Prostate gland (tissue), 2 donors: ENCODE measurements at regions not wholly inside any gene's neighbourhood (a gene's known extent, or its start where the extent isn't known, plus 50 kb on each side); places are given as distances from the start of the nearest gene placed in this dataset.

Source experiments
- DNase-seq: peaks from one replicate; pipeline ENCODE4 v3.0.0-alpha.2; 2019; ENCODE audit warnings: low spot score
- H3K27ac ChIP-seq, 2 donors: fragments of 200-600 bp; sonication (generic); 2 replicates each; pipeline ENCODE4 v1.5.1; 2017 to 2019
- H3K27me3 ChIP-seq: fragments of 200-600 bp; sonication (generic); replicated peaks from 2 replicates; pipeline ENCODE4 v1.5.1; 2019; ENCODE audit not compliant: insufficient read depth
- H3K36me3 ChIP-seq, 2 donors: fragments of 200-600 bp; sonication (generic); 1 replicate in 1 of 2; 2 replicates in 1 of 2; pipeline versions ENCODE4 v1.5.1 to v1.8.1; 2017 to 2019
- H3K4me1 ChIP-seq: fragments of 200-600 bp; sonication (generic); replicated peaks from 2 replicates; pipeline ENCODE4 v1.5.1; 2019
- H3K4me3 ChIP-seq, 2 donors: fragments of 200-600 bp; sonication (generic); 2 replicates each; pipeline ENCODE4 v1.5.1; 2017 to 2019
- H3K9me3 ChIP-seq: fragments of 200-600 bp; sonication (generic); 2 replicates; pipeline ENCODE4 v1.5.1; 2017
- POLR2A ChIP-seq: fragments of 450-650 bp; IDR thresholded peaks from one replicate; pipeline ENCODE4 v1.6.1; 2016; ENCODE audit warnings: antibody characterized with exemption, mild to moderate bottlenecking
- POLR2AphosphoS5 ChIP-seq: sonication (generic); formaldehyde crosslinking; IDR thresholded peaks from one replicate; pipeline ENCODE4 v1.6.1; 2017; ENCODE audit warnings: antibody characterized with exemption
- WGBS: methylation state at CpG from one replicate; pipeline ENCODE4 v1.1.5; 2018; 5-methylcytosine and 5-hydroxymethylcytosine counted together
- intact Hi-C: fragments of 100-400 bp; cut with DNase I; formaldehyde crosslinking; loops from one replicate; pipeline ENCODE4 v1.14.2; 2022
- microRNA counts, 2 donors: library from miRNA; unstranded; fragments of <30 nt; microRNA quantifications; one replicate each; lab custom pipeline; 2016 to 2017
- microRNA-seq: library from miRNA; unstranded; fragments of <30 nt; microRNA quantifications from one replicate; pipeline ENCODE4, GENCODE V29; 2016
- small RNA-seq, 2 donors: library from RNA; depleted of rRNA; stranded (forward); fragments of <200 nt; gene quantifications; one replicate each; pipeline ENCODE3, GENCODE V24; 2016
- TF ChIP-seq, protein P1 (sequence below), 4 experiments: fragments of 200-600 bp in 2 of 4; fragments of 450-650 bp in 2 of 4; sonication (generic) in 2 of 4; IDR thresholded peaks; 1 replicate in 3 of 4; 2 replicates in 1 of 4; pipeline ENCODE4 v1.5.1; 2016 to 2019; ENCODE audit warnings: antibody characterized with exemption in 4 of 4, mild to moderate bottlenecking in 2 of 4, moderate library complexity in 2 of 4

- DNase-seq: no peak
- intact Hi-C loops: no loop called here
- H3K4me1 ChIP-seq: no peaks in the 10 kb centered on the region
- no peak overlapping the region for H3K4me3 ChIP-seq
- 82% methylated on average over 4 of the region's 4 CpGs for WGBS
- no peaks in the 10 kb centered on the region for H3K27me3 ChIP-seq
- no peak overlapping the region for H3K27ac ChIP-seq
- H3K9me3 ChIP-seq: no peaks in the 10 kb centered on the region
- TF ChIP-seq, protein P1, sequence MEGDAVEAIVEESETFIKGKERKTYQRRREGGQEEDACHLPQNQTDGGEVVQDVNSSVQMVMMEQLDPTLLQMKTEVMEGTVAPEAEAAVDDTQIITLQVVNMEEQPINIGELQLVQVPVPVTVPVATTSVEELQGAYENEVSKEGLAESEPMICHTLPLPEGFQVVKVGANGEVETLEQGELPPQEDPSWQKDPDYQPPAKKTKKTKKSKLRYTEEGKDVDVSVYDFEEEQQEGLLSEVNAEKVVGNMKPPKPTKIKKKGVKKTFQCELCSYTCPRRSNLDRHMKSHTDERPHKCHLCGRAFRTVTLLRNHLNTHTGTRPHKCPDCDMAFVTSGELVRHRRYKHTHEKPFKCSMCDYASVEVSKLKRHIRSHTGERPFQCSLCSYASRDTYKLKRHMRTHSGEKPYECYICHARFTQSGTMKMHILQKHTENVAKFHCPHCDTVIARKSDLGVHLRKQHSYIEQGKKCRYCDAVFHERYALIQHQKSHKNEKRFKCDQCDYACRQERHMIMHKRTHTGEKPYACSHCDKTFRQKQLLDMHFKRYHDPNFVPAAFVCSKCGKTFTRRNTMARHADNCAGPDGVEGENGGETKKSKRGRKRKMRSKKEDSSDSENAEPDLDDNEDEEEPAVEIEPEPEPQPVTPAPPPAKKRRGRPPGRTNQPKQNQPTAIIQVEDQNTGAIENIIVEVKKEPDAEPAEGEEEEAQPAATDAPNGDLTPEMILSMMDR (IDR thresholded peaks at IDR 0.05): no peak
- TF ChIP-seq POLR2AphosphoS5 (no peak), POLR2A (no peak)
- no peaks in the 10 kb centered on the region for H3K36me3 ChIP-seq
Measured at GRCh38 chr1:209531549-209531948, 52.0 kb upstream of the CAMK1G start.

MicroRNAs encoded in the stretch of these regions (microRNA counts, 767-probe panel; counts per million panel counts)
- microRNA hsa-miR-205-5p (lab: Ali Mortazavi, UCI): 6,402 to 6,622 counts per million in 2 donors

Small RNA genes in the stretch of these regions (microRNA-seq; reads per million reads assigned to microRNA genes)
- 32,050 reads per million, percentile 98 among the genes with 10 or more reads in this experiment for gene MIR205

Small RNA genes in the stretch of these regions (small RNA-seq; reads per million reads assigned to genes)
- 0 reads per million in 2 donors for gene AC104465.1
